Choroid plexus epithelial cell (primary cell): ENCODE measurements at regions not wholly inside any gene's neighbourhood (a gene's known extent, or its start where the extent isn't known, plus 50 kb on each side); places are given as distances from the start of the nearest gene placed in this dataset.

Source experiments
- DNase-seq: peaks from one replicate; pipeline ENCODE4 v3.0.0-alpha.2; 2010; ENCODE audit warnings: low read depth
- H3K4me3 ChIP-seq: 2 replicates; pipeline ENCODE4 v1.5.1; 2011; ENCODE audit warnings: low read depth, mild to moderate bottlenecking, control low read depth, low read length, moderate library complexity
- TF ChIP-seq, protein P1 (sequence below): conservative IDR thresholded peaks from 2 replicates; pipeline ENCODE4 v1.5.1; 2011; ENCODE audit warnings: low read depth, mild to moderate bottlenecking, control low read depth, inconsistent platforms, low read length, moderate library complexity

DNA sequence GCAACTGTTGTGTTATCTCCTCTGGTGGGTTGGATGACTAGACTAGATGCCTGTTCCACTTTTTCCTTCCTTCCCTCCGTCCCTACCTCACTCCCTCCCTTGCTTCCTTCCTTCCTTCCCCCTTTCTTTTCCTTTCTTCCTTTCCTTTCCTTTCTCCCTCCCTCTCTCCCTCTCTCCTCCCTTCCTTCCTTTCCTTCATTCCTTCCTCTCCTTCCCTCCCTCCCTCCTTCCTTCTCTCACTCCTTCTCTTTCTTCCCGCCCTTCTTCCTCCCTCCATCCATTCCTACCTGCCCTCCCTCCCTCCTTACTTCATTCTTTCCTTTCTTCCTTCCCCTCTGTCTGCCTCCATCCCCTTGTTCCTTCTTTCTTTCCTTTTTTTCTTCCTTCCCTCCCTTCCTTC is 1045.3 kb downstream of the OTOL1 start:
- TF ChIP-seq, protein P1, sequence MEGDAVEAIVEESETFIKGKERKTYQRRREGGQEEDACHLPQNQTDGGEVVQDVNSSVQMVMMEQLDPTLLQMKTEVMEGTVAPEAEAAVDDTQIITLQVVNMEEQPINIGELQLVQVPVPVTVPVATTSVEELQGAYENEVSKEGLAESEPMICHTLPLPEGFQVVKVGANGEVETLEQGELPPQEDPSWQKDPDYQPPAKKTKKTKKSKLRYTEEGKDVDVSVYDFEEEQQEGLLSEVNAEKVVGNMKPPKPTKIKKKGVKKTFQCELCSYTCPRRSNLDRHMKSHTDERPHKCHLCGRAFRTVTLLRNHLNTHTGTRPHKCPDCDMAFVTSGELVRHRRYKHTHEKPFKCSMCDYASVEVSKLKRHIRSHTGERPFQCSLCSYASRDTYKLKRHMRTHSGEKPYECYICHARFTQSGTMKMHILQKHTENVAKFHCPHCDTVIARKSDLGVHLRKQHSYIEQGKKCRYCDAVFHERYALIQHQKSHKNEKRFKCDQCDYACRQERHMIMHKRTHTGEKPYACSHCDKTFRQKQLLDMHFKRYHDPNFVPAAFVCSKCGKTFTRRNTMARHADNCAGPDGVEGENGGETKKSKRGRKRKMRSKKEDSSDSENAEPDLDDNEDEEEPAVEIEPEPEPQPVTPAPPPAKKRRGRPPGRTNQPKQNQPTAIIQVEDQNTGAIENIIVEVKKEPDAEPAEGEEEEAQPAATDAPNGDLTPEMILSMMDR: no peak
- H3K4me3 ChIP-seq: no peak overlapping the region
- DNase-seq: no peak

DNA sequence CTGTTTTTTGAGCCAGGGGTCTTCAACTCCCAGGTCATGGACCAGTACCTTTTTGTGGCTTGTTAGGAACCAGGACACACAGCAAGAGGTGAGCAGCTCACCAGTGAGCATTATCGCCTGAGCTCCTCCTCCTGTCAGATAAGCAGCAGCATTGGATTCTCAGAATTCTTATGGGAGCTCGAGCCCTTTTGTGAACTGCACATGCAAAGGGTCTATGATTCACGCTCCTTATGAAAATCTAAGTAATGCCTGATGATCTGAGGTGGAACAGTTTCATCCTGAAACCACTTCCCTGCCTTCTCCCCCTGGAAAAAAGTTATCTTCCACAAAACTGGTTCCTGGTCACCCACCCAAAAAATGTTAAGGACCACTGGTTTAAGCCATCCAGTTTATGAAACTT is 1047.6 kb downstream of the OTOL1 start:
- no peak overlapping the region for H3K4me3 ChIP-seq
- TF ChIP-seq, protein P1: no peak
- DNase-seq: no peak

DNA sequence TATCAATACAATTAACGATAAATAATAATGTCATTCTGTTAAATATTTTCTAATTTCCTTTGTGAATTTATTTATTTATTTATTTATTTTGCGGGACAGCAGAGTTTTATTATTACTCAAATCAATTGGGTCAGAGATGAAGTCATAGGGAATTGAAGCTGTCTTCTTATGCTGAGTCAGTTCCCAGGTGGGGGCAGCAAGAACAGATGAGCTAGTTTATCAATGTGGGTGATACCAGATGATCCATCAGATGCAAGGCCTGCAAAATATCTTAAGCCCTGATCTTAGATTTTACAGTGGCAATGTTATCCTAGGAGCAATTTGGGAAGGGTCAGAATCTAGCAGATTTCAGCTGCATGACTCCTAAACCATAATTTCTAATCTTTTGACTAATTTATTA is 1050.3 kb downstream of the OTOL1 start:
- no peak overlapping the region for H3K4me3 ChIP-seq
- no peak for DNase-seq

DNA sequence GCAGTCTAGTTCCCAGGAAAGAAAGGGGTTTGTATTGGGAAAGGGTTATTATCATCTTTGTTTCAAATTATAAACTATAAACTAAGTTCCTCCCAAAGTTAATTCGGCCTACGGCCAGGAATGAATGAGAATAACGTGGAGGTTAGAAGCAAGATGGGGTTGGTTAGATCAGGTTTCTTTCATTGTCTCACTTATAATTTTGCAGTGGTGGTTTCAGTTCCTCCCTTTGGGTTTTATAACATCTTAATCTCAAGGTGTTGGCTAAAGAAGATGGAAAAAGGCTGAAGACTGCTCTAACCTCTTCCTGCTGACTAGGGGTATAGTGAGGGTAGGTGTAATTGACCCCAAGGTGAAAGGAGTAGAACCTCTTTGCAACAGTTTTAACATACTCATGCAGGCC is 1050.7 kb downstream of the OTOL1 start:
- no peak for DNase-seq
- TF ChIP-seq, protein P1: no peak
- no peak overlapping the region for H3K4me3 ChIP-seq

More for the DNA sequence above, 1050.3 kb downstream of the OTOL1 start:
- TF ChIP-seq, protein P1: no peak

DNA sequence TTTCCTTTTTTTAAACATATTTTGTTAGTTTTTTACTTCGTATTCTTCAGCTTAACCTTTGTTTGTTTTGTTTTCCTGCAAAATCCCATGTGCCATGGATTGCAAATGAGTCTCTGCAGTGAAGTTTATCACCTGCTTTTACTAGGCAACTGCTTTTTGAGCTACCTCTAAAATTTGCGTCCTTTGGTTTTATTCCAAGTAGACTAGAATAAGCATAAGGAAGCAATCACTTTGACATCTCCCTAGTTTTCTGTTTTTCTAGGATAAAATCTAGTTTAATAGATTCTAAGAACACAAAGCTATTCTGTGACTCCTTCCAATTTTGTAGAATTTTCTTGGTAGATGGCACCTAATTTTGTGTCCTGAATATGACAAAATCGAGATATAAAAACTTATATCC is 1059.2 kb downstream of the OTOL1 start:
- H3K4me3 ChIP-seq: no peak overlapping the region
- TF ChIP-seq, protein P1: no peak
- DNase-seq: no peak

DNA sequence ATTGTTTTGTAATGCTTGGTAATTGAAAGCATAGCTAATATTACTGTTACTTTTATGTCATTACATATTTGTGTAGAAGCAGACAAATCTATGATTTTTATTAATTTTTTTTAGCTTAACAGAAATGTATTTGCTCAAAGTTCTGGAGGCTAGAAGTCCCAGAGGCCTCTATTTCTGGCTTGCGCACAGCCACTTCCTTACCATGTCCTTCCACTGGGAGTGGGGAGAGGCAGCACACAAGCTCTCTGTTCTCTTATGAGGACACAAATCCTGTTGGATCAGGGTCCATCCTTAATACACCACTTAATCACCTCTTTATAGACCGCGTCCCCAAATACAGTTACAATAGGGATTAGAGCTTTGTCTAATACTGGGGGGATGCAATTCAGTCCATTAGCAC is 1061.4 kb downstream of the OTOL1 start:
- TF ChIP-seq, protein P1: no peak
- no peak for DNase-seq
- no peak overlapping the region for H3K4me3 ChIP-seq

DNA sequence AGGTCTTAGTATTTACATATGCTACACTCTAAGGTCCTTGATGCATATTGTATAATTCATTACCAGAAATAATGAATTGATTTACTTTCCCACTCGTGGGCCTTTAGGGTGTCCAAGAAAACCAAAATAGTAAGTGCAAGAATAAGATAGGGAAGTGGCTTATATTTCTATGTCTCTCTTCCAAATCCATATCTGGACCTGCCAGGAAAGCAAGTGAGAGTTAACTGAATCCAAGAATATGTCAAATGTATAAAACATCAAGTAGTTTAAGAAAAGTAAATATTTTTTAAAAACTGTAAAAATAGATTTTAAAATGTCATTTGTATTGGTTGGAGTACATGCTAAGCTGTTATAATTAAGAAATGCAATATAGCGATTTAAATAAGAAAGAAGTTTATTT is 1072.1 kb downstream of the OTOL1 start:
- TF ChIP-seq, protein P1: no peak
- no peak for DNase-seq
- H3K4me3 ChIP-seq: no peak overlapping the region
